Osteoblast (primary cell): ENCODE measurements at regions not wholly inside any gene's neighbourhood (a gene's known extent, or its start where the extent isn't known, plus 50 kb on each side); places are given as distances from the start of the nearest gene placed in this dataset.

Experiments used
- DNase-seq: peaks from one replicate; pipeline ENCODE4 v3.0.0; 2011; ENCODE audit warnings: low spot score, mixed read lengths; ENCODE audit not compliant: insufficient read length; ENCODE audit errors: missing footprints
- H2AFZ ChIP-seq: 2 replicates; pipeline ENCODE4 v1.6.0; 2011; ENCODE audit warnings: mild to moderate bottlenecking, low read length
- H3K27ac ChIP-seq: 2 replicates; pipeline ENCODE4 v1.5.1; 2011; ENCODE audit warnings: mild to moderate bottlenecking, low read depth, low read length, moderate library complexity
- H3K27me3 ChIP-seq: 2 replicates; pipeline ENCODE4 v1.6.0; 2012; ENCODE audit warnings: mild to moderate bottlenecking, control low read depth, inconsistent platforms, low read length, moderate library complexity; ENCODE audit not compliant: insufficient read depth
- H3K36me3 ChIP-seq: 2 replicates; pipeline ENCODE4 v1.5.1; 2011; ENCODE audit warnings: mild to moderate bottlenecking, low read length, control low read depth, moderate library complexity; ENCODE audit not compliant: insufficient read depth
- H3K4me1 ChIP-seq: 2 replicates; pipeline ENCODE4 v1.5.1; 2011; ENCODE audit warnings: mild to moderate bottlenecking, low read length, control low read depth, moderate library complexity; ENCODE audit not compliant: insufficient read depth
- H3K4me2 ChIP-seq: 2 replicates; pipeline ENCODE4 v1.6.0; 2011; ENCODE audit warnings: mild to moderate bottlenecking, low read length; ENCODE audit not compliant: insufficient read depth
- H3K4me3 ChIP-seq: fragments of 200-600 bp; sonication (generic); 3 replicates; pipeline ENCODE4 v1.5.1; 2012; ENCODE audit warnings: mild to moderate bottlenecking, low read length, inconsistent platforms; ENCODE audit not compliant: insufficient read depth
- H3K79me2 ChIP-seq: 2 replicates; pipeline ENCODE4 v1.6.0; 2012; ENCODE audit warnings: mild to moderate bottlenecking, low read length, control low read depth, inconsistent platforms; ENCODE audit not compliant: insufficient read depth
- H3K9me3 ChIP-seq: 2 replicates; pipeline ENCODE4 v1.5.1; 2011; ENCODE audit warnings: low read depth, low read length, control low read depth
- H4K20me1 ChIP-seq: 2 replicates; pipeline ENCODE4 v1.6.0; 2012; ENCODE audit warnings: mild to moderate bottlenecking, low read length, control low read depth; ENCODE audit not compliant: insufficient read depth
- CTCF ChIP-seq: IDR thresholded peaks from 2 replicates; pipeline ENCODE4 v1.5.1; 2011; ENCODE audit warnings: mild to moderate bottlenecking, low read depth, low read length, moderate library complexity; ENCODE audit errors: extremely low read depth

DNA sequence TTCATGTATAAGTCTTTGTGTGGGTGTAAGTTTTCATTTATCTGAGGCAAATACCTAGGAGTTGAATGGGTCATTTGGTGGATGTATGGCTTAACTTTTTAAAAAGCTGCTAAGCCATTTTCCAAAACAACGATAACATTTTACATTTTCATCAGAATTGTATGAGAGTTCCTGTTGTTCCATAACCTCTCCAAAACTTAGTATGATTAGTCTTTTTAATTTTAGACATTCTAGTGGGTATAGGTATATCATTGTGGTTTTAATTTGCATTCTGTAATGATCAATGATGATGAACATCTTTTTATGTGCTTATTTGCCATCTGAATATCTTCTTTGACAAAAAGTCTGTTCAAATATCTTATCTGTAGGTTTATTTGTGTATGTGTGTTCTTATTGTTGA, 74.4 kb upstream of the UGP2 start:
- H4K20me1 ChIP-seq: no peaks in the 10 kb centered on the region
- no peaks in the 10 kb centered on the region for H3K27me3 ChIP-seq
- no peak for DNase-seq
- H3K4me2 ChIP-seq: no peak overlapping the region
- peaks cover 2% of the 10 kb centered on the region for H3K9me3 ChIP-seq
- no peak overlapping the region for H3K4me3 ChIP-seq
- no peak overlapping the region for H2AFZ ChIP-seq
- no peaks in the 10 kb centered on the region for H3K36me3 ChIP-seq
- no peaks in the 10 kb centered on the region for H3K79me2 ChIP-seq
- no peak for TF ChIP-seq CTCF
- H3K4me1 ChIP-seq: peaks cover 24% of the 10 kb centered on the region
- H3K27ac ChIP-seq: no peak overlapping the region

GRCh38 chr2:63768051-63768450, 73.6 kb upstream of the UGP2 start:
- no peak overlapping the region for H3K4me2 ChIP-seq
- H2AFZ ChIP-seq: no peak overlapping the region
- H4K20me1 ChIP-seq: no peaks in the 10 kb centered on the region
- H3K27ac ChIP-seq: no peak overlapping the region
- peaks cover 22% of the 10 kb centered on the region for H3K4me1 ChIP-seq
- no peaks in the 10 kb centered on the region for H3K79me2 ChIP-seq
- H3K27me3 ChIP-seq: no peaks in the 10 kb centered on the region
- no peaks in the 10 kb centered on the region for H3K36me3 ChIP-seq
- TF ChIP-seq CTCF: no peak
- H3K9me3 ChIP-seq: peaks cover 2% of the 10 kb centered on the region
- DNase-seq: no peak
- H3K4me3 ChIP-seq: no peak overlapping the region

DNA sequence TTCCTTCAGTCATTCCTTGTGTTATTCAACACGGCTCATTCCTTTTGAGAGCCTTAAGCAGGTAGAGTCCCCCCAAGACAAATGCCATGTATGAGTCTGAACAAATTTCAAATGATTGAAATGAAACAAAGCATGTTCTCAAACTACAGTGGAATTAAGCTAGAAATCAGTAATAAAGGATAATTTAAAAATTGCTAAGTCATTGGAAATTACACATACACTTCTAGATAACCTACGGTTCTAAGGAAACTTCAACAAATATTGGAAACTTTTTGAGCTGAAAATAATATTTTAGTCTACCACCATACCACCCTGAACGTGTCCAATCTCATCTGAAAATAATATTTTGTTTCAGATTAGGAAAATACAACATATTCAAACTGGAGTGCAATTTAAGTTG, 71.8 kb upstream of the UGP2 start:
- Histone ChIP-seq H3K36me3 (no peaks in the 10 kb centered on the region), H3K27ac (no peak overlapping the region), H3K27me3 (no peaks in the 10 kb centered on the region), H2AFZ (no peak overlapping the region), H3K4me2 (no peak overlapping the region), H3K4me3 (no peak overlapping the region), H3K79me2 (no peaks in the 10 kb centered on the region), H4K20me1 (no peaks in the 10 kb centered on the region), H3K9me3 (peaks cover 2% of the 10 kb centered on the region), H3K4me1 (peaks cover 3% of the 10 kb centered on the region)
- no peak for DNase-seq
- no peak for TF ChIP-seq CTCF

- H3K4me1 ChIP-seq: no peaks in the 10 kb centered on the region
- no peak overlapping the region for H3K4me3 ChIP-seq
- no peaks in the 10 kb centered on the region for H3K79me2 ChIP-seq
- no peaks in the 10 kb centered on the region for H4K20me1 ChIP-seq
- no peaks in the 10 kb centered on the region for H3K27me3 ChIP-seq
- DNase-seq: no peak
- no peak overlapping the region for H3K27ac ChIP-seq
- no peak overlapping the region for H2AFZ ChIP-seq
- H3K4me2 ChIP-seq: no peak overlapping the region
- peaks cover 2% of the 10 kb centered on the region for H3K9me3 ChIP-seq
- TF ChIP-seq CTCF: no peak
- no peaks in the 10 kb centered on the region for H3K36me3 ChIP-seq
Observed at GRCh38 chr2:63772061-63772460, 69.6 kb upstream of the UGP2 start.
